ENCODE measurements at regions not wholly inside any gene's neighbourhood (a gene's known extent, or its start where the extent isn't known, plus 50 kb on each side); places are given as distances from the start of the nearest gene placed in this dataset.
"Not testable (repeated sequence)": the region's sequence is repeated elsewhere in the genome, so short reads cannot be mapped to it uniquely, and the experiment has no call there.

DNA sequence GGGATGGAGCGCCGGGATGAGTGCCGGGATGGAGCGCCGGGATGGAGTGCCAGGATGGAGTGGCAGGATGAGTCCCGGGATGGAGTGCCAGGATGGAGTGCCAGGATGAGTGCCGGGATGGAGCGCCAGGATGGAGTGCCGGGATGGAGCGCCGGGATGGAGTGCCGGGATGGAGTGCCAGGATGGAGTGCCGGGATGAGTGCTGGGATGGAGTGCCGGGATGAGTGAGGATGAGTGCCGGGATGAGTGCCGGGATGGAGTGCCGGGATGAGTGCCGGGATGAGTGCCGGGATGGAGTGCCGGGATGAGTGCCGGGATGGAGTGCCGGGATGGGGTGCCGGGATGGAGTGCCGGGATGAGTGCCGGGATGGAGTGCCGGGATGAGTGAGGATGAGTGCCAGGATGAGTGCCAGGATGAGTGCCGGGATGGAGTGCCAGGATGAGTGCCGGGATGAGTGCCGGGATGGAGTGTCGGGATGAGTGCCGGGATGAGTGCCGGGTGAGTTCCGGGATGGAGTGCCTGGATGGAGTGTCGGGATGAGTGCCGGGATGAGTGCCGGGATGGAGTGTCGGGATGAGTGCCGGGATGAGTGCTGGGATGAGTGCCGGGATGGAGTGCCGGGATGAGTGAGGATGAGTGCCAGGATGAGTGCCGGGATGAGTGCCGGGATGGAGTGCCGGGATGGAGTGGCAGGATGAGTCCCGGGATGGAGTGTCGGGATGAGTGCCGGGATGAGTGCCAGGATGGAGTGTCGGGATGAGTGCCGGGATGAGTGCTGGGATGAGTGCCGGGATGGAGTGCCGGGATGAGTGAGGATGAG is 52.9 kb upstream of the HELT start:
- TF ChIP-seq POLR2AphosphoS5 (IDR thresholded peaks at IDR 0.05; ENCODE audit: low read depth, low read length); POLR2A (IDR thresholded peaks at IDR 0.05; ENCODE audit: low read depth, low read length); PAX5 (IDR thresholded peaks at IDR 0.05; ENCODE audit: insufficient read depth, low read length, severe bottlenecking); POU2F2 (IDR thresholded peaks at IDR 0.05; ENCODE audit: low read depth, low read length): not testable (repeated sequence)

Data from GM12891 (cell line).